ENCODE measurements at regions not wholly inside any gene's neighbourhood (a gene's known extent, or its start where the extent isn't known, plus 50 kb on each side); places are given as distances from the start of the nearest gene placed in this dataset.

- no peaks in the 10 kb centered on the region for H4K20me1 ChIP-seq (ENCODE audit: insufficient read depth)
- no peaks in the 10 kb centered on the region for H3K9me2 ChIP-seq (ENCODE audit: insufficient read depth)
- peaks cover 48% of the 10 kb centered on the region for H3K27me3 ChIP-seq (ENCODE audit: insufficient read depth, low read length)
- H3K4me3 ChIP-seq (replicated peaks in 1 of 2; ENCODE audit: low read depth in 1 of 2, low read length in 2 of 2), result no peak overlapping the region
- H3K27ac ChIP-seq (ENCODE audit: low read depth, low read length), result no peak overlapping the region
- H3K9ac ChIP-seq (ENCODE audit: low read length), result no peak overlapping the region
- no peaks in the 10 kb centered on the region for H3K4me1 ChIP-seq (ENCODE audit: control insufficient read depth in 1 of 2, insufficient read depth in 2 of 2, low read length in 2 of 2)
- H3K4me2 ChIP-seq (ENCODE audit: low read length), result no peak overlapping the region
- no peak overlapping the region for H2AFZ ChIP-seq (ENCODE audit: low read depth, low read length, poor library complexity, severe bottlenecking)
- H3K36me3 ChIP-seq (ENCODE audit: control insufficient read depth in 1 of 2, insufficient read depth in 2 of 2, low read length in 2 of 2), result no peaks in the 10 kb centered on the region
- H3K79me2 ChIP-seq (ENCODE audit: insufficient read depth, low read length), result no peaks in the 10 kb centered on the region
- ChIA-PET RAD21 (ENCODE audit: low non-redundant PET in 1 of 2, low total read pairs in 2 of 2, uncharacterized antibody in 2 of 2, unreplicated experiment in 2 of 2) (no interaction called here), POLR2A (no interaction called here), CTCF (no interaction called here)
- DNase-seq (ENCODE audit: low read depth, low spot score) (no peak), ATAC-seq (no peak)
- intact Hi-C loops (cut with micrococcal nuclease), result no loop called here
- H3K9me3 ChIP-seq (ENCODE audit: control insufficient read depth in 1 of 2, insufficient read depth in 1 of 2, low read depth in 1 of 2, low read length in 2 of 2), result no peaks in the 10 kb centered on the region
- TF ChIP-seq ZNF274 (IDR thresholded peaks at IDR 0.05; ENCODE audit: low read depth, low read length), result no peak
- TF ChIP-seq ZBTB33 (IDR thresholded peaks at IDR 0.05; ENCODE audit: extremely low read depth, insufficient replicate concordance, low read length), result no peak
- no peak for TF ChIP-seq CEBPB (IDR thresholded peaks at IDR 0.05; ENCODE audit: low read depth)
- no peak for TF ChIP-seq FOSL1 (IDR thresholded peaks at IDR 0.05; ENCODE audit: low read depth)
- TF ChIP-seq SIN3A (IDR thresholded peaks at IDR 0.05; ENCODE audit: low read depth), result no peak
- no peak for TF ChIP-seq MAX (IDR thresholded peaks at IDR 0.05)
- no peak for TF ChIP-seq RAD21 (IDR thresholded peaks at IDR 0.05; ENCODE audit: low read depth)
- no TSS peak for BruUV-seq (replicated peaks)
Measured at GRCh38 chr16:66300037-66300436, 66.5 kb upstream of the CDH5 start.

- Histone ChIP-seq H3K9ac (ENCODE audit: low read length) (no peak overlapping the region), H4K20me1 (ENCODE audit: insufficient read depth) (no peaks in the 10 kb centered on the region), H3K4me3 (replicated peaks in 1 of 2; ENCODE audit: low read depth in 1 of 2, low read length in 2 of 2) (no peak overlapping the region), H2AFZ (ENCODE audit: low read depth, low read length, poor library complexity, severe bottlenecking) (no peak overlapping the region), H3K9me3 (ENCODE audit: control insufficient read depth in 1 of 2, insufficient read depth in 1 of 2, low read depth in 1 of 2, low read length in 2 of 2) (no peaks in the 10 kb centered on the region), H3K27ac (ENCODE audit: low read depth, low read length) (no peak overlapping the region), H3K9me2 (ENCODE audit: insufficient read depth) (no peaks in the 10 kb centered on the region), H3K27me3 (ENCODE audit: insufficient read depth, low read length) (peaks cover 52% of the 10 kb centered on the region), H3K79me2 (ENCODE audit: insufficient read depth, low read length) (no peaks in the 10 kb centered on the region), H3K4me1 (ENCODE audit: control insufficient read depth in 1 of 2, insufficient read depth in 2 of 2, low read length in 2 of 2) (no peaks in the 10 kb centered on the region), H3K36me3 (ENCODE audit: control insufficient read depth in 1 of 2, insufficient read depth in 2 of 2, low read length in 2 of 2) (no peaks in the 10 kb centered on the region), H3K4me2 (ENCODE audit: low read length) (no peak overlapping the region)
- POLR2A ChIA-PET, result no interaction called here
- RAD21 ChIA-PET (ENCODE audit: low non-redundant PET in 1 of 2, low total read pairs in 2 of 2, uncharacterized antibody in 2 of 2, unreplicated experiment in 2 of 2), result no interaction called here
- intact Hi-C loops (cut with micrococcal nuclease), result no loop called here
- no TSS peak for BruUV-seq (replicated peaks)
- CTCF ChIA-PET, result no interaction called here
- ATAC-seq (no peak), DNase-seq (ENCODE audit: low read depth, low spot score) (no peak)
- TF ChIP-seq SP1 (IDR thresholded peaks at IDR 0.05; ENCODE audit: low read depth), result no peak
Measured at GRCh38 chr16:66299349-66299748, 67.1 kb upstream of the CDH5 start.
